ENCODE measurements at regions not wholly inside any gene's neighbourhood (a gene's known extent, or its start where the extent isn't known, plus 50 kb on each side); places are given as distances from the start of the nearest gene placed in this dataset.
A peak's percentile ranks its signal among the peaks of the same experiment; 100 is the strongest.

DNA sequence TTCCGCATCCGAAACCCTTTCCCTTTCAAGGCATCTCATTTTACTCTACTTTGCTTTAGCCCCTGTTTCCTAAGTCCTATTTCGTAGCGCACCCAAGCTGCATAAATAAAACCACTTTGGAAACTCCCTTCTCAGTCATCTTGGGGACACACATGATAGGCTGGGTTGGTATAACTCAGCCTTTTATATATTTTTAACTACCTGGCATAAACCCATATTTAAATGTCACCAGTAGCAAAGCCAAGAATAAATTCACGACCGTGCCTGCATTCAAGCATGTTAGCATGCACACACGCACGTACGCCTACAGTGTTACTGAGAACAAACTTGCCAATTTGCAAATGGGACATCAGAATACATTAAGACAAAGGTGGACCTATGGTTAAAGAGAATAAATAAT, 564.7 kb upstream of the PIK3C3 start:
- Histone ChIP-seq H3K9ac (ENCODE audit: control insufficient read depth, insufficient read depth, low read length) (no peak overlapping the region), H3K4me3 (no peak overlapping the region), H2AFZ (ENCODE audit: control insufficient read depth, low read depth, low read length) (peak overlapping the region; percentile 55; the same call in 1 of the 2 replicates), H3K9me3 (replicated peaks; ENCODE audit: control insufficient read depth, insufficient read depth, low read length) (no peaks in the 10 kb centered on the region), H3K79me2 (ENCODE audit: control insufficient read depth, insufficient read depth, low read length) (no peaks in the 10 kb centered on the region), H3K27ac (ENCODE audit: control insufficient read depth, insufficient read depth) (no peak overlapping the region), H3K4me1 (ENCODE audit: control insufficient read depth, insufficient read depth, low read length) (no peaks in the 10 kb centered on the region), H3K27me3 (replicated peaks in 1 of 2; ENCODE audit: control insufficient read depth in 2 of 2, insufficient read depth in 2 of 2, low read length in 1 of 2) (peaks cover 0 to 3% of the 10 kb centered on the region in 2 experiments; a peak in 1 of 4 replicates), H4K20me1 (ENCODE audit: control insufficient read depth, insufficient read depth) (no peaks in the 10 kb centered on the region), H3K4me2 (ENCODE audit: control insufficient read depth, insufficient read depth) (peak overlapping the region; percentile 42), H3K36me3 (ENCODE audit: control insufficient read depth in 2 of 2, insufficient read depth in 2 of 2, low read length in 1 of 2) (no peaks in the 10 kb centered on the region)
- DNase-seq (ENCODE audit: low read depth, low spot score) (peak; percentile 21), FAIRE-seq (no peak), ATAC-seq (no peak; the same call in 2 of the 3 replicates)
- WGBS (ENCODE audit: insufficient coverage, insufficient replicate concordance, low lambda C conversion rate, missing lambda C conversion rate): 12% methylated on average over 9 of the region's 9 CpGs
- RAD21 ChIA-PET (ENCODE audit: unreplicated experiment): interaction anchor here (1.6 kb wide), 1 partner anchor 11 kb away, joined by 3 read pairs; no protein-coding TSS in a partner anchor
- intact Hi-C loops (cut with micrococcal nuclease; ENCODE audit: unreplicated experiment) (loop anchor here (10.0 kb wide), 1 partner anchor 456 kb away; no protein-coding TSS in a partner anchor), in situ Hi-C loops (cut with MboI) (no loop called here)
- POLR2A ChIA-PET: no interaction called here
- no TSS peak for BruUV-seq (replicated peaks)
- TF ChIP-seq HDAC6 (IDR thresholded peaks at IDR 0.05; ENCODE audit: unreplicated experiment) (no peak), POLR2AphosphoS5 (IDR thresholded peaks at IDR 0.05; ENCODE audit: low read length) (no peak), ZNF622 (IDR thresholded peaks at IDR 0.05) (no peak), ASH2L (IDR thresholded peaks at IDR 0.05; ENCODE audit: borderline replicate concordance, low read depth) (no peak), PAX5 (IDR thresholded peaks at IDR 0.05; ENCODE audit: borderline replicate concordance, low read depth, low read length) (no peak), TAF1 (IDR thresholded peaks at IDR 0.05; ENCODE audit: borderline replicate concordance, low read depth, low read length) (no peak), EP300 (IDR thresholded peaks at IDR 0.05; ENCODE audit: borderline replicate concordance in 1 of 2, control insufficient read depth in 1 of 2, low read depth in 2 of 2, low read length in 2 of 2) (no peak), EGR1 (IDR thresholded peaks at IDR 0.05; ENCODE audit: borderline replicate concordance in 1 of 2, low read depth in 2 of 2, low read length in 2 of 2) (no peak), MEF2A (IDR thresholded peaks at IDR 0.05; ENCODE audit: insufficient read depth, low read depth, low read length) (peak; percentile 33; the same call in 1 of the 2 replicates), EZH2 (IDR thresholded peaks at IDR 0.05; ENCODE audit: borderline replicate concordance, control insufficient read depth, low read depth, low read length) (no peak), BHLHE40 (IDR thresholded peaks at IDR 0.05; ENCODE audit: borderline replicate concordance in 1 of 2, low read depth in 2 of 2, low read length in 1 of 2) (peak in 1 of 2 experiments; percentile 49; a peak in 2 of 4 replicates)
- TF ChIP-seq, protein P1, sequence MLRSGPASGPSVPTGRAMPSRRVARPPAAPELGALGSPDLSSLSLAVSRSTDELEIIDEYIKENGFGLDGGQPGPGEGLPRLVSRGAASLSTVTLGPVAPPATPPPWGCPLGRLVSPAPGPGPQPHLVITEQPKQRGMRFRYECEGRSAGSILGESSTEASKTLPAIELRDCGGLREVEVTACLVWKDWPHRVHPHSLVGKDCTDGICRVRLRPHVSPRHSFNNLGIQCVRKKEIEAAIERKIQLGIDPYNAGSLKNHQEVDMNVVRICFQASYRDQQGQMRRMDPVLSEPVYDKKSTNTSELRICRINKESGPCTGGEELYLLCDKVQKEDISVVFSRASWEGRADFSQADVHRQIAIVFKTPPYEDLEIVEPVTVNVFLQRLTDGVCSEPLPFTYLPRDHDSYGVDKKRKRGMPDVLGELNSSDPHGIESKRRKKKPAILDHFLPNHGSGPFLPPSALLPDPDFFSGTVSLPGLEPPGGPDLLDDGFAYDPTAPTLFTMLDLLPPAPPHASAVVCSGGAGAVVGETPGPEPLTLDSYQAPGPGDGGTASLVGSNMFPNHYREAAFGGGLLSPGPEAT (IDR thresholded peaks at IDR 0.05; ENCODE audit: low read depth): peak; percentile 31; the same call in 1 of the 2 replicates
- TF ChIP-seq, protein P2, sequence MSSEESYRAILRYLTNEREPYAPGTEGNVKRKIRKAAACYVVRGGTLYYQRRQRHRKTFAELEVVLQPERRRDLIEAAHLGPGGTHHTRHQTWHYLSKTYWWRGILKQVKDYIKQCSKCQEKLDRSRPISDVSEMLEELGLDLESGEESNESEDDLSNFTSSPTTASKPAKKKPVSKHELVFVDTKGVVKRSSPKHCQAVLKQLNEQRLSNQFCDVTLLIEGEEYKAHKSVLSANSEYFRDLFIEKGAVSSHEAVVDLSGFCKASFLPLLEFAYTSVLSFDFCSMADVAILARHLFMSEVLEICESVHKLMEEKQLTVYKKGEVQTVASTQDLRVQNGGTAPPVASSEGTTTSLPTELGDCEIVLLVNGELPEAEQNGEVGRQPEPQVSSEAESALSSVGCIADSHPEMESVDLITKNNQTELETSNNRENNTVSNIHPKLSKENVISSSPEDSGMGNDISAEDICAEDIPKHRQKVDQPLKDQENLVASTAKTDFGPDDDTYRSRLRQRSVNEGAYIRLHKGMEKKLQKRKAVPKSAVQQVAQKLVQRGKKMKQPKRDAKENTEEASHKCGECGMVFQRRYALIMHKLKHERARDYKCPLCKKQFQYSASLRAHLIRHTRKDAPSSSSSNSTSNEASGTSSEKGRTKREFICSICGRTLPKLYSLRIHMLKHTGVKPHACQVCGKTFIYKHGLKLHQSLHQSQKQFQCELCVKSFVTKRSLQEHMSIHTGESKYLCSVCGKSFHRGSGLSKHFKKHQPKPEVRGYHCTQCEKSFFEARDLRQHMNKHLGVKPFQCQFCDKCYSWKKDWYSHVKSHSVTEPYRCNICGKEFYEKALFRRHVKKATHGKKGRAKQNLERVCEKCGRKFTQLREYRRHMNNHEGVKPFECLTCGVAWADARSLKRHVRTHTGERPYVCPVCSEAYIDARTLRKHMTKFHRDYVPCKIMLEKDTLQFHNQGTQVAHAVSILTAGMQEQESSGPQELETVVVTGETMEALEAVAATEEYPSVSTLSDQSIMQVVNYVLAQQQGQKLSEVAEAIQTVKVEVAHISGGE (CRISPR knock-in tag; IDR thresholded peaks at IDR 0.05): no peak
- SMC1A ChIA-PET (ENCODE audit: uncharacterized antibody, unreplicated experiment): interaction anchor here (0.7 to 1.0 kb wide), 2 partner anchors 14 to 455 kb away, joined by 3 read pairs; no protein-coding TSS in a partner anchor
- CTCF ChIA-PET: interaction anchor here (0.9 to 2.1 kb wide), 2 partner anchors 455 to 459 kb away, joined by 3 to 10 read pairs; no protein-coding TSS in a partner anchor

Data from GM12878 (cell line).